Transverse colon (tissue), 4 donors: ENCODE measurements at regions not wholly inside any gene's neighbourhood (a gene's known extent, or its start where the extent isn't known, plus 50 kb on each side); places are given as distances from the start of the nearest gene placed in this dataset.

Source experiments
- EP300 ChIP-seq: sonication (generic); formaldehyde crosslinking; IDR thresholded peaks from one replicate; pipeline ENCODE4 v1.6.1; 2017; ENCODE audit warnings: antibody characterized with exemption, low read depth
- POLR2A ChIP-seq: fragments of 450-650 bp; IDR thresholded peaks from one replicate; pipeline ENCODE4 v1.6.1; 2016; ENCODE audit warnings: antibody characterized with exemption, mild to moderate bottlenecking, moderate library complexity
- POLR2AphosphoS5 ChIP-seq, 3 donors: sonication (generic); formaldehyde crosslinking; IDR thresholded peaks; one replicate each; pipeline ENCODE4 v1.6.1; 2016; ENCODE audit warnings: antibody characterized with exemption in 3 of 3
- TF ChIP-seq, protein P1 (sequence below), 5 experiments: fragments of 200-600 bp in 3 of 5; fragments of 450-650 bp in 2 of 5; sonication (generic) in 3 of 5; IDR thresholded peaks; 1 replicate in 2 of 5; 2 replicates in 3 of 5; pipeline ENCODE4 v1.5.1; 2016 to 2017; ENCODE audit warnings: antibody characterized with exemption in 5 of 5, inconsistent platforms in 3 of 5, mild to moderate bottlenecking in 2 of 5, moderate library complexity in 1 of 5

- TF ChIP-seq EP300 (no peak), POLR2A (no peak), POLR2AphosphoS5 (IDR thresholded peaks at IDR 0.05) (no peak)
- TF ChIP-seq, protein P1, sequence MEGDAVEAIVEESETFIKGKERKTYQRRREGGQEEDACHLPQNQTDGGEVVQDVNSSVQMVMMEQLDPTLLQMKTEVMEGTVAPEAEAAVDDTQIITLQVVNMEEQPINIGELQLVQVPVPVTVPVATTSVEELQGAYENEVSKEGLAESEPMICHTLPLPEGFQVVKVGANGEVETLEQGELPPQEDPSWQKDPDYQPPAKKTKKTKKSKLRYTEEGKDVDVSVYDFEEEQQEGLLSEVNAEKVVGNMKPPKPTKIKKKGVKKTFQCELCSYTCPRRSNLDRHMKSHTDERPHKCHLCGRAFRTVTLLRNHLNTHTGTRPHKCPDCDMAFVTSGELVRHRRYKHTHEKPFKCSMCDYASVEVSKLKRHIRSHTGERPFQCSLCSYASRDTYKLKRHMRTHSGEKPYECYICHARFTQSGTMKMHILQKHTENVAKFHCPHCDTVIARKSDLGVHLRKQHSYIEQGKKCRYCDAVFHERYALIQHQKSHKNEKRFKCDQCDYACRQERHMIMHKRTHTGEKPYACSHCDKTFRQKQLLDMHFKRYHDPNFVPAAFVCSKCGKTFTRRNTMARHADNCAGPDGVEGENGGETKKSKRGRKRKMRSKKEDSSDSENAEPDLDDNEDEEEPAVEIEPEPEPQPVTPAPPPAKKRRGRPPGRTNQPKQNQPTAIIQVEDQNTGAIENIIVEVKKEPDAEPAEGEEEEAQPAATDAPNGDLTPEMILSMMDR (IDR thresholded peaks at IDR 0.05), result no peak
Observed at GRCh38 chr3:165617134-165617533, 220.1 kb downstream of the BCHE start.
